ENCODE measurements at regions not wholly inside any gene's neighbourhood (a gene's known extent, or its start where the extent isn't known, plus 50 kb on each side); places are given as distances from the start of the nearest gene placed in this dataset.
A peak's percentile ranks its signal among the peaks of the same experiment; 100 is the strongest.

GRCh38 chr18:7429831-7430230 is 137.3 kb upstream of the PTPRM start:
- no peak for DNase-seq

- DNase-seq: no peak
These were observed 130.9 kb upstream of the PTPRM start for GRCh38 chr18:7436166-7436565.

- no peak for DNase-seq
These were observed 129.2 kb upstream of the PTPRM start for GRCh38 chr18:7437870-7438269.

- peak; percentile 20 for DNase-seq
These were observed 128.5 kb upstream of the PTPRM start for GRCh38 chr18:7438646-7439045.

GRCh38 chr18:7447318-7448028 is 119.6 kb upstream of the PTPRM start:
- peak; percentile 95 for DNase-seq

- DNase-seq: peak; percentile 71
These were observed 114.8 kb upstream of the PTPRM start for GRCh38 chr18:7452331-7452730.

- no peak for DNase-seq
These were observed 112.7 kb upstream of the PTPRM start for GRCh38 chr18:7454429-7454828.

GRCh38 chr18:7456376-7456775 is 110.7 kb upstream of the PTPRM start:
- DNase-seq: no peak

GRCh38 chr18:7457262-7457661 is 109.9 kb upstream of the PTPRM start:
- no peak for DNase-seq

- DNase-seq: no peak
These were observed 108.2 kb upstream of the PTPRM start for GRCh38 chr18:7458884-7459283.

GRCh38 chr18:7459851-7460770 is 107.0 kb upstream of the PTPRM start:
- no peak for DNase-seq

- no peak for DNase-seq
These were observed 102.7 kb upstream of the PTPRM start for GRCh38 chr18:7464245-7464966.

GRCh38 chr18:7466190-7466589 is 100.9 kb upstream of the PTPRM start:
- no peak for DNase-seq

GRCh38 chr18:7467708-7468466 is 99.2 kb upstream of the PTPRM start:
- DNase-seq: no peak

GRCh38 chr18:7470101-7470500 is 97.0 kb upstream of the PTPRM start:
- peak; percentile 29 for DNase-seq

- no peak for DNase-seq
These were observed 96.6 kb upstream of the PTPRM start for GRCh38 chr18:7470503-7470902.

- peak; percentile 16 for DNase-seq
These were observed 90.7 kb upstream of the PTPRM start for GRCh38 chr18:7476386-7476785.

GRCh38 chr18:7479756-7480155 is 87.4 kb upstream of the PTPRM start:
- no peak for DNase-seq

- peak; percentile 45 for DNase-seq
These were observed 86.2 kb upstream of the PTPRM start for GRCh38 chr18:7480879-7481278.

GRCh38 chr18:7482342-7482741 is 84.8 kb upstream of the PTPRM start:
- peak; percentile 42 for DNase-seq

- DNase-seq: no peak
These were observed 81.5 kb upstream of the PTPRM start for GRCh38 chr18:7485616-7486015.

- DNase-seq: no peak
These were observed 78.5 kb upstream of the PTPRM start for GRCh38 chr18:7488571-7488970.

GRCh38 chr18:7490104-7490503 is 77.0 kb upstream of the PTPRM start:
- DNase-seq: no peak
